ENCODE measurements at regions not wholly inside any gene's neighbourhood (a gene's known extent, or its start where the extent isn't known, plus 50 kb on each side); places are given as distances from the start of the nearest gene placed in this dataset.

- Mint-ChIP-seq H3K27me3 (no peaks in the 10 kb centered on the region), H3K9me3 (ENCODE audit: insufficient read depth) (no peaks in the 10 kb centered on the region), H3K4me3 (no peak overlapping the region), H3K4me1 (no peaks in the 10 kb centered on the region), H3K27ac (no peak overlapping the region)
- POLR2A ChIA-PET: no interaction called here
- CTCF ChIA-PET: no interaction called here
- no peak overlapping the region for H3K4me2 ChIP-seq (replicated peaks; ENCODE audit: low read depth, low read length, poor library complexity, severe bottlenecking)
- no peaks in the 10 kb centered on the region for H3K36me3 ChIP-seq (replicated peaks in 1 of 2; ENCODE audit: control extremely low read depth in 1 of 2, control insufficient read depth in 1 of 2, extremely low read depth in 1 of 2, insufficient read depth in 2 of 2, low read length in 1 of 2)
- no peaks in the 10 kb centered on the region for H3K4me1 ChIP-seq (ENCODE audit: control insufficient read depth in 2 of 2, insufficient read depth in 2 of 2, low read length in 2 of 2)
- H3K27me3 ChIP-seq (replicated peaks in 1 of 4; ENCODE audit: control extremely low read depth in 1 of 4, control insufficient read depth in 3 of 4, insufficient read depth in 4 of 4, low read length in 3 of 4): no peaks in the 10 kb centered on the region
- no peaks in the 10 kb centered on the region for H3K79me2 ChIP-seq (ENCODE audit: control insufficient read depth, insufficient read depth, low read length)
- no peak overlapping the region for H2AFZ ChIP-seq (ENCODE audit: insufficient read depth, low read depth, low read length, poor library complexity, severe bottlenecking)
- no peak overlapping the region for H3K4me3 ChIP-seq (ENCODE audit: control extremely low read depth in 1 of 5, extremely low read depth in 1 of 5, insufficient read depth in 1 of 5, low read depth in 2 of 5, low read length in 4 of 5)
- no peak overlapping the region for H3K9ac ChIP-seq (ENCODE audit: low read length)
- H3K27ac ChIP-seq (ENCODE audit: low read length in 2 of 2): no peak overlapping the region
- 76% methylated on average over 8 of the region's 8 CpGs for WGBS (ENCODE audit: insufficient coverage)
- DNase-seq: no peak
- ATAC-seq (ENCODE audit: low read depth): no peak
- H3K9me3 ChIP-seq (ENCODE audit: control extremely low read depth in 1 of 3, control insufficient read depth in 2 of 3, insufficient read depth in 1 of 3, low read length in 2 of 3): peaks cover 0 to 11% (median 0%) of the 10 kb centered on the region in 3 donors
- H4K20me1 ChIP-seq (ENCODE audit: control insufficient read depth, insufficient read depth, low read length, poor library complexity, severe bottlenecking): no peaks in the 10 kb centered on the region
- TF ChIP-seq CTCF (IDR thresholded peaks at IDR 0.05) (no peak), EZH2 (IDR thresholded peaks at IDR 0.05; ENCODE audit: borderline replicate concordance, insufficient read depth, low read depth, low read length, poor library complexity, severe bottlenecking) (no peak)
- intact Hi-C loops (cut with micrococcal nuclease): no loop called here
Measured at GRCh38 chr2:120984046-120984445, 248.4 kb downstream of the GLI2 start.

GRCh38 chr2:120984452-120985173 is 248.9 kb downstream of the GLI2 start:
- Histone ChIP-seq H4K20me1 (ENCODE audit: control insufficient read depth, insufficient read depth, low read length, poor library complexity, severe bottlenecking) (no peaks in the 10 kb centered on the region), H3K27me3 (replicated peaks in 1 of 4; ENCODE audit: control extremely low read depth in 1 of 4, control insufficient read depth in 3 of 4, insufficient read depth in 4 of 4, low read length in 3 of 4) (no peaks in the 10 kb centered on the region), H3K36me3 (replicated peaks in 1 of 2; ENCODE audit: control extremely low read depth in 1 of 2, control insufficient read depth in 1 of 2, extremely low read depth in 1 of 2, insufficient read depth in 2 of 2, low read length in 1 of 2) (no peaks in the 10 kb centered on the region), H3K4me2 (replicated peaks; ENCODE audit: low read depth, low read length, poor library complexity, severe bottlenecking) (no peak overlapping the region), H3K9me3 (ENCODE audit: control extremely low read depth in 1 of 3, control insufficient read depth in 2 of 3, insufficient read depth in 1 of 3, low read length in 2 of 3) (peaks cover 0 to 15% (median 0%) of the 10 kb centered on the region in 3 donors), H3K9ac (ENCODE audit: low read length) (no peak overlapping the region), H3K4me3 (ENCODE audit: control extremely low read depth in 1 of 5, extremely low read depth in 1 of 5, insufficient read depth in 1 of 5, low read depth in 2 of 5, low read length in 4 of 5) (no peak overlapping the region), H3K4me1 (ENCODE audit: control insufficient read depth in 2 of 2, insufficient read depth in 2 of 2, low read length in 2 of 2) (no peaks in the 10 kb centered on the region), H3K79me2 (ENCODE audit: control insufficient read depth, insufficient read depth, low read length) (no peaks in the 10 kb centered on the region), H3K27ac (ENCODE audit: low read length in 2 of 2) (no peak overlapping the region), H2AFZ (ENCODE audit: insufficient read depth, low read depth, low read length, poor library complexity, severe bottlenecking) (no peak overlapping the region)
- no peak overlapping the region for H3K4me3 Mint-ChIP-seq
- no peaks in the 10 kb centered on the region for H3K9me3 Mint-ChIP-seq (ENCODE audit: insufficient read depth)
- ChIA-PET CTCF (no interaction called here), POLR2A (no interaction called here)
- no peaks in the 10 kb centered on the region for H3K27me3 Mint-ChIP-seq
- intact Hi-C loops (cut with micrococcal nuclease): no loop called here
- no peak for TF ChIP-seq EZH2 (IDR thresholded peaks at IDR 0.05; ENCODE audit: borderline replicate concordance, insufficient read depth, low read depth, low read length, poor library complexity, severe bottlenecking)
- TF ChIP-seq CTCF (IDR thresholded peaks at IDR 0.05): no peak
- DNase-seq (no peak), ATAC-seq (ENCODE audit: low read depth) (no peak)
- WGBS (ENCODE audit: insufficient coverage): 95% methylated on average over 27 of the region's 28 CpGs
- H3K27ac Mint-ChIP-seq: no peak overlapping the region
- H3K4me1 Mint-ChIP-seq: no peaks in the 10 kb centered on the region

Measured in B cell (primary cell).